ENCODE measurements at regions not wholly inside any gene's neighbourhood (a gene's known extent, or its start where the extent isn't known, plus 50 kb on each side); places are given as distances from the start of the nearest gene placed in this dataset.

GRCh38 chr21:38972078-38972477 lies 166.3 kb downstream of the ETS2 start:
- TF ChIP-seq ARNTL (CRISPR knock-in tag; IDR thresholded peaks at IDR 0.05; ENCODE audit: borderline replicate concordance, low read depth) (no peak), ISL1 (CRISPR knock-in tag; IDR thresholded peaks at IDR 0.05) (no peak), SNAI2 (CRISPR knock-in tag; IDR thresholded peaks at IDR 0.05) (no peak), POU6F1 (CRISPR knock-in tag; IDR thresholded peaks at IDR 0.05; ENCODE audit: borderline replicate concordance, low read depth) (no peak), TSHZ2 (CRISPR knock-in tag; IDR thresholded peaks at IDR 0.05) (no peak), PATZ1 (CRISPR knock-in tag; IDR thresholded peaks at IDR 0.05; ENCODE audit: borderline replicate concordance) (no peak)
